Uterus (tissue), 2 donors: ENCODE measurements at regions not wholly inside any gene's neighbourhood (a gene's known extent, or its start where the extent isn't known, plus 50 kb on each side); places are given as distances from the start of the nearest gene placed in this dataset.

Experiments
- POLR2A ChIP-seq, 2 donors: fragments of 450-650 bp; IDR thresholded peaks; one replicate each; pipeline ENCODE4 v1.6.1; 2016; ENCODE audit warnings: antibody characterized with exemption in 2 of 2, mild to moderate bottlenecking in 1 of 2, moderate library complexity in 1 of 2
- TF ChIP-seq, protein P1 (sequence below), 4 experiments: fragments of 200-600 bp in 2 of 4; fragments of 450-650 bp in 2 of 4; sonication (generic) in 2 of 4; IDR thresholded peaks; one replicate each; pipeline ENCODE4 v1.5.1; 2016 to 2019; ENCODE audit warnings: antibody characterized with exemption in 4 of 4, mild to moderate bottlenecking in 2 of 4, moderate library complexity in 1 of 4

DNA sequence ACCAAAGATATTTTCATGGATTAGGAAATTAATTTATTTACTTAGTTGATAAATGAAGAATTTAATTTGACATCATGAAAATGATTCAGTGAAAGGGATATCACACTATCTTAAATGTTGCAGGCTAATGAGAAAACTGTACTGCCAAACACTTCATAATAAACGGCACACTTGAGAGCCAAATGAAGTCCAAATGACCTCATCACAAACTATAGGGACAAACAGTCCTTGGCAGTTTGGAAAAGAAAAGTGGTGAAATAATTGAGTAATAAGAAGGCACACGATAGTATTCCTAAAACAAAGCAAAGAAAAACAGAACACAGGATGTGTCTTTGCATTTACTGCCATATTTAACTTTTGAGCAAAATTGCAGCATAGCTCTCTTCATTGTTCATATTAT is 116.9 kb upstream of the TLR4 start:
- TF ChIP-seq, protein P1, sequence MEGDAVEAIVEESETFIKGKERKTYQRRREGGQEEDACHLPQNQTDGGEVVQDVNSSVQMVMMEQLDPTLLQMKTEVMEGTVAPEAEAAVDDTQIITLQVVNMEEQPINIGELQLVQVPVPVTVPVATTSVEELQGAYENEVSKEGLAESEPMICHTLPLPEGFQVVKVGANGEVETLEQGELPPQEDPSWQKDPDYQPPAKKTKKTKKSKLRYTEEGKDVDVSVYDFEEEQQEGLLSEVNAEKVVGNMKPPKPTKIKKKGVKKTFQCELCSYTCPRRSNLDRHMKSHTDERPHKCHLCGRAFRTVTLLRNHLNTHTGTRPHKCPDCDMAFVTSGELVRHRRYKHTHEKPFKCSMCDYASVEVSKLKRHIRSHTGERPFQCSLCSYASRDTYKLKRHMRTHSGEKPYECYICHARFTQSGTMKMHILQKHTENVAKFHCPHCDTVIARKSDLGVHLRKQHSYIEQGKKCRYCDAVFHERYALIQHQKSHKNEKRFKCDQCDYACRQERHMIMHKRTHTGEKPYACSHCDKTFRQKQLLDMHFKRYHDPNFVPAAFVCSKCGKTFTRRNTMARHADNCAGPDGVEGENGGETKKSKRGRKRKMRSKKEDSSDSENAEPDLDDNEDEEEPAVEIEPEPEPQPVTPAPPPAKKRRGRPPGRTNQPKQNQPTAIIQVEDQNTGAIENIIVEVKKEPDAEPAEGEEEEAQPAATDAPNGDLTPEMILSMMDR (IDR thresholded peaks at IDR 0.05): no peak
- no peak for TF ChIP-seq POLR2A (IDR thresholded peaks at IDR 0.05)
